ENCODE measurements at regions not wholly inside any gene's neighbourhood (a gene's known extent, or its start where the extent isn't known, plus 50 kb on each side); places are given as distances from the start of the nearest gene placed in this dataset.

- DNase-seq = no peak
These were observed 356.5 kb upstream of the ATP2B1 start for GRCh38 chr12:90064852-90065801.

GRCh38 chr12:90062799-90063198 is 354.2 kb upstream of the ATP2B1 start:
- DNase-seq = no peak

GRCh38 chr12:90061809-90062208 is 353.2 kb upstream of the ATP2B1 start:
- no peak for DNase-seq

- DNase-seq = no peak
These were observed 351.4 kb upstream of the ATP2B1 start for GRCh38 chr12:90060031-90060430.

GRCh38 chr12:90058704-90059103 is 350.1 kb upstream of the ATP2B1 start:
- no peak for DNase-seq

GRCh38 chr12:90055071-90055470 is 346.4 kb upstream of the ATP2B1 start:
- DNase-seq = no peak

- no peak for DNase-seq
These were observed 340.3 kb upstream of the ATP2B1 start for GRCh38 chr12:90048918-90049317.

GRCh38 chr12:90045559-90045958 is 336.9 kb upstream of the ATP2B1 start:
- no peak for DNase-seq

- DNase-seq = no peak
These were observed 335.4 kb upstream of the ATP2B1 start for GRCh38 chr12:90044069-90044468.

GRCh38 chr12:90042920-90043641 is 334.4 kb upstream of the ATP2B1 start:
- no peak for DNase-seq

GRCh38 chr12:90038289-90038688 is 329.7 kb upstream of the ATP2B1 start:
- DNase-seq = no peak

- DNase-seq = no peak
These were observed 329.1 kb upstream of the ATP2B1 start for GRCh38 chr12:90037740-90038139.

- no peak for DNase-seq
These were observed 328.0 kb upstream of the ATP2B1 start for GRCh38 chr12:90036637-90037036.

- no peak for DNase-seq
These were observed 322.1 kb upstream of the ATP2B1 start for GRCh38 chr12:90030726-90031125.

GRCh38 chr12:90029317-90029716 is 320.7 kb upstream of the ATP2B1 start:
- peak in 1 of 2 experiments; percentile 44 for DNase-seq

GRCh38 chr12:90028635-90029051 is 320.0 kb upstream of the ATP2B1 start:
- no peak for DNase-seq

- DNase-seq = no peak
These were observed 319.4 kb upstream of the ATP2B1 start for GRCh38 chr12:90027889-90028634.

GRCh38 chr12:90027041-90027440 is 318.4 kb upstream of the ATP2B1 start:
- no peak for DNase-seq

- no peak for DNase-seq
These were observed 317.9 kb upstream of the ATP2B1 start for GRCh38 chr12:90026516-90026915.

- DNase-seq = no peak
These were observed 315.6 kb upstream of the ATP2B1 start for GRCh38 chr12:90024262-90024661.

- DNase-seq = no peak
These were observed 314.7 kb upstream of the ATP2B1 start for GRCh38 chr12:90023207-90023900.

GRCh38 chr12:90021795-90022440 is 313.3 kb upstream of the ATP2B1 start:
- no peak for DNase-seq

Measured in SHP77 (cell line).